IPS-18a (cell line): ENCODE measurements at regions not wholly inside any gene's neighbourhood (a gene's known extent, or its start where the extent isn't known, plus 50 kb on each side); places are given as distances from the start of the nearest gene placed in this dataset.
"Not testable (repeated sequence)": the region's sequence is repeated elsewhere in the genome, so short reads cannot be mapped to it uniquely, and the experiment has no call there.

Source experiments
- H3K27ac ChIP-seq: one replicate; pipeline ENCODE4 v1.5.1; 2013; ENCODE audit warnings: low read length
- H3K27me3 ChIP-seq: one replicate; pipeline ENCODE4 v1.6.1; 2013; ENCODE audit warnings: mild to moderate bottlenecking, low read length; ENCODE audit not compliant: control insufficient read depth, insufficient read depth
- H3K36me3 ChIP-seq: one replicate; pipeline ENCODE4 v1.6.1; 2013; ENCODE audit warnings: low read depth, low read length; ENCODE audit not compliant: control insufficient read depth
- H3K4me1 ChIP-seq: one replicate; pipeline ENCODE4 v1.6.1; 2013; ENCODE audit warnings: low read depth, low read length; ENCODE audit not compliant: control insufficient read depth
- H3K4me3 ChIP-seq: one replicate; pipeline ENCODE4 v1.5.1; 2013; ENCODE audit warnings: low read length
- H3K9ac ChIP-seq: one replicate; pipeline ENCODE4 v1.6.1; 2013; ENCODE audit warnings: mild to moderate bottlenecking, low read length, moderate library complexity
- H3K9me3 ChIP-seq: one replicate; pipeline ENCODE4 v1.6.1; 2013; ENCODE audit warnings: low read depth, low read length; ENCODE audit not compliant: control insufficient read depth

- Histone ChIP-seq H3K36me3 (no peaks in the 10 kb centered on the region), H3K4me3 (no peak overlapping the region), H3K27me3 (no peaks in the 10 kb centered on the region), H3K27ac (no peak overlapping the region), H3K9me3 (peaks cover under 1% of the 10 kb centered on the region), H3K9ac (no peak overlapping the region), H3K4me1 (no peaks in the 10 kb centered on the region)
These were observed 307.8 kb downstream of the C6orf118 start for GRCh38 chr6:165001502-165002157.

DNA sequence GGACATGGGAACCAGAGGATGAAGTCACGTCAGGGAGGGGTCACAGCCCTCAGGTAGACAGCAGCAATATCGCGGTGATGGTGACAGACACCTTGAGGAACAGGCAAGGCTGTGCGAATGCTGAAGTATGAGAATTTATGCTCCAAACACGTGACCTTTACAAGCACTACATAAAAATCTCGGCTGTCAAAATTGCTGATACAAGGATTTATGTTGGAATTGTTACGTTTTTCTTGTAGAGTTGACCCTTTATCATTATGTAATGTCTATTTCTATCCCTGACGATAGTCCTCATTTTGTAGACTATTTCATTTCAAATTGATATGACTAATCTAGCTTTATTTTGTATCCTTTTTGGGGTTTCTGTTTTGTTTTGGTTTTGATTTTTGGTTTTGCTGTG is 311.1 kb downstream of the C6orf118 start:
- H3K4me1 ChIP-seq: no peaks in the 10 kb centered on the region
- H3K27me3 ChIP-seq: no peaks in the 10 kb centered on the region
- peaks cover 5% of the 10 kb centered on the region for H3K9me3 ChIP-seq
- no peak overlapping the region for H3K27ac ChIP-seq
- no peak overlapping the region for H3K9ac ChIP-seq
- no peak overlapping the region for H3K4me3 ChIP-seq
- H3K36me3 ChIP-seq: no peaks in the 10 kb centered on the region

GRCh38 chr6:164996838-164997237 is 312.6 kb downstream of the C6orf118 start:
- H3K4me1 ChIP-seq: no peaks in the 10 kb centered on the region
- H3K36me3 ChIP-seq: no peaks in the 10 kb centered on the region
- H3K4me3 ChIP-seq: no peak overlapping the region
- H3K27ac ChIP-seq: no peak overlapping the region
- H3K27me3 ChIP-seq: no peaks in the 10 kb centered on the region
- no peak overlapping the region for H3K9ac ChIP-seq
- peaks cover 5% of the 10 kb centered on the region for H3K9me3 ChIP-seq

- Histone ChIP-seq H3K4me3 (no peak overlapping the region), H3K27ac (no peak overlapping the region), H3K4me1 (no peaks in the 10 kb centered on the region), H3K27me3 (no peaks in the 10 kb centered on the region), H3K36me3 (no peaks in the 10 kb centered on the region), H3K9ac (no peak overlapping the region), H3K9me3 (peaks cover 3% of the 10 kb centered on the region)
These were observed 317.8 kb downstream of the C6orf118 start for GRCh38 chr6:164991573-164991972.

GRCh38 chr6:164990901-164991300 is 318.5 kb downstream of the C6orf118 start:
- no peaks in the 10 kb centered on the region for H3K9me3 ChIP-seq
- no peaks in the 10 kb centered on the region for H3K27me3 ChIP-seq
- no peak overlapping the region for H3K4me3 ChIP-seq
- no peaks in the 10 kb centered on the region for H3K36me3 ChIP-seq
- H3K27ac ChIP-seq: no peak overlapping the region
- H3K4me1 ChIP-seq: no peaks in the 10 kb centered on the region
- H3K9ac ChIP-seq: no peak overlapping the region

DNA sequence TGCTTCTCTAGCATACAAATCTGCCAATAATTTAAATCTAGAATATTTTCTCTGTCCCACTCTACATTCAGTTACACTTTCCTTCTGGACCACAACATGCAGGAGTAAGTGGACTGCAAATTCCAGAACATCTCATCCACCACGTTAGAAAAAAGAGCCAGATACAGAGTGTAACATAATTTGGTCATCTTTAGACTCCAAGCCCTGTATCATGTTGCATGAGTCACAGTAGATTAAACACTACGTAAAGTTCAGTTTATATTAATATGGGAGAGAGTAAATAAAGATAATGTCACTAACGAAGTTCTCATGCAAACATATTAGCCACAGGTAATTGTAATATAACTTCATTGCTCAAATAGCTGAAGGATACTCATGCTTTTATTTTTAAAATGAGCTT is 327.0 kb downstream of the C6orf118 start:
- Histone ChIP-seq H3K4me1 (no peaks in the 10 kb centered on the region), H3K27ac (no peak overlapping the region), H3K36me3 (no peaks in the 10 kb centered on the region), H3K27me3 (no peaks in the 10 kb centered on the region), H3K9ac (no peak overlapping the region), H3K4me3 (no peak overlapping the region), H3K9me3 (no peaks in the 10 kb centered on the region)

DNA sequence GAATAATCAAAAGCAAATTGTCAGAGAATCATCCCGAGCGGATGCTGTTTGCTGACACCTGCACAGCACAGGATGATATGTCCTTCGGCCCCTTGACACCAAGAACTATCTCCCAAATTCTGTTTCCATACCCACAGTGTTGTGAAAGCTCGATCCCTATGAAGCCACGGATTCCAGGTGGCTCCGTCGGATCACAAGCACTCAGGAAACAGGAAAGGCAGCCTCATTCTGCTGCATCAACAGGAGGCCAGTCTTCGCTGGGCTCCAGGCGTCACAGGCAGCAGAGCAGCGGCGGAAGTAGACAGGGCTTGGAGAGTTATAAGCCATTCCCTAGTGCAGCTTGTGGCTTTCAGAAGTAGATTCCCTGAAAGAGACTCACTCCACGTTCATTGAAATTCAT is 342.3 kb downstream of the C6orf118 start:
- Histone ChIP-seq H3K4me1 (peaks cover 12% of the 10 kb centered on the region), H3K27me3 (no peaks in the 10 kb centered on the region), H3K4me3 (no peak overlapping the region), H3K27ac (no peak overlapping the region), H3K9ac (no peak overlapping the region), H3K9me3 (no peaks in the 10 kb centered on the region), H3K36me3 (no peaks in the 10 kb centered on the region)

- Histone ChIP-seq H3K27me3 (no peaks in the 10 kb centered on the region), H3K36me3 (no peaks in the 10 kb centered on the region), H3K9ac (no peak overlapping the region), H3K9me3 (no peaks in the 10 kb centered on the region), H3K4me3 (no peak overlapping the region), H3K4me1 (no peaks in the 10 kb centered on the region), H3K27ac (no peak overlapping the region)
These were observed 346.6 kb downstream of the C6orf118 start for GRCh38 chr6:164962805-164963204.

- Histone ChIP-seq H3K9me3 (no peaks in the 10 kb centered on the region), H3K4me3 (no peak overlapping the region), H3K27me3 (no peaks in the 10 kb centered on the region), H3K27ac (no peak overlapping the region), H3K9ac (no peak overlapping the region), H3K4me1 (no peaks in the 10 kb centered on the region), H3K36me3 (no peaks in the 10 kb centered on the region)
These were observed 362.2 kb downstream of the C6orf118 start for GRCh38 chr6:164947164-164947563.

- Histone ChIP-seq H3K36me3 (no peaks in the 10 kb centered on the region), H3K9ac (no peak overlapping the region), H3K27ac (no peak overlapping the region), H3K4me3 (no peak overlapping the region), H3K9me3 (no peaks in the 10 kb centered on the region), H3K27me3 (no peaks in the 10 kb centered on the region), H3K4me1 (no peaks in the 10 kb centered on the region)
These were observed 367.1 kb downstream of the C6orf118 start for GRCh38 chr6:164942271-164942670.

DNA sequence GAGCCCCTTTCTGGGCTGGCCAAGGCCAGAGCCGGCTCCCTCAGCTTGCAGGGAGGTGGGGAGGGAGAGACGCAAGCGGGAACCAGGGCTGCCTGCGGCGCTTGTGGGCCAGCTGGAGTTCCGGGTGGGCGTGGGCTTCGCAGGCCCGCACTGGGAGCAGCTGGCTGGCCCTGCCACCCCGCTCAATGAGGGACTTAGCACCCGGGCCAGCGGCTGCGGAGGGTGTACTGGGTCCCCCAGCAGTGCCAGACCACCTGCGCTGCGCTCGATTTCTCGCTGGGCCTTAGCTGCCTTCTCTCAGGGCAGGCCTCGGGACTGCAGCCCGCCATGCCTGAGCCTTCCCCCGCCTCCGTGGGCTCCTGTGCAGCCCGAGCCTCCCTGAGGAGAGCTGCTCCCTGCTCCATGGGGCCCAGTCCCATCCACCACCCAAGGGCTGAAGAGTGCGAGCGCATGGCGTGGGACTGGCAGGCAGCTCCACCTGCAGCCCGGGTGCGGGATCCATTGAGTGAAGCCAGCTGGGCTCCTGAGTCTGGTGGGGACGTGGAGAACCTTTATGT is 376.1 kb downstream of the C6orf118 start:
- not testable (repeated sequence) for H3K4me3 ChIP-seq, H3K27me3 ChIP-seq, H3K9ac ChIP-seq, H3K4me1 ChIP-seq, H3K9me3 ChIP-seq, H3K36me3 ChIP-seq, H3K27ac ChIP-seq

DNA sequence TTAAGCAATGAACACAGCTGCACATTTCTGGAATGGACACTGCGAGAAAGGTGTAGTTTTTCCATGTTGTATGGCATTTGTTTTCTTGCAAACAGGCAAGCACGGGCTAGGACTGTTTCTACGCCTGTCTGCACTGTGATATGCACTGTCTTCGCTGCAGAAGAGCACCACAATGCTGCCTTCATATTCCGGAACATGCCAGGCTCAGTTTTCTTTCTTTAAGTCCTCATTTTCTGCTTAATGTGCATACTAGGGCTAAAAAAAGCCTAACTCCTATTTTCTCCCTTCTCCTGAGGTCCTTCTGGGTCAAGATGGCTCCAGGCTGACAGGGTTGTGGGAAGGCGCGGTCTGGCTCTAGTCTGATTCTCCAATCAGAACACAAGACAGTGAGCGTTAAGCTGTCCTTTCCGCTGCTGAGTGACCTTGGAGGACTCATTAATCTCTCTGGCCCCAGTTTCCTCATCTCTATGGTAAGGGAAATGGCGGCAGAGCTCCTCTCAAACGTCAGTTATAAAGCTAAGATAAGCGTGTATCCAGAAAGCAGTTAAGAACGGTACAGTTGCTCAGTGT is 379.9 kb downstream of the C6orf118 start:
- Histone ChIP-seq H3K9me3 (no peaks in the 10 kb centered on the region), H3K27ac (no peak overlapping the region), H3K27me3 (no peaks in the 10 kb centered on the region), H3K4me3 (no peak overlapping the region), H3K9ac (no peak overlapping the region), H3K4me1 (peaks cover 4% of the 10 kb centered on the region), H3K36me3 (no peaks in the 10 kb centered on the region)
